Aorta (tissue), 5 donors: ENCODE measurements at regions not wholly inside any gene's neighbourhood (a gene's known extent, or its start where the extent isn't known, plus 50 kb on each side); places are given as distances from the start of the nearest gene placed in this dataset.

Experiments
- ATAC-seq: fragments of 200-7000 bp; cut with Tn5 transposase; one replicate; pipeline ENCODE4 v1.9.1; 2022; ENCODE audit warnings: moderate library complexity; ENCODE audit not compliant: low FRiP score
- DNase-seq, 2 donors: peaks; one replicate each; pipeline ENCODE4 v3.0.0-alpha.2; 2020
- H3K27ac ChIP-seq, 2 donors: one replicate each; pipeline ENCODE4 v1.5.1; 2013; ENCODE audit warnings: low read length in 2 of 2, mild to moderate bottlenecking in 2 of 2, moderate library complexity in 2 of 2, control low read depth in 1 of 2, inconsistent platforms in 1 of 2, low read depth in 1 of 2
- H3K27me3 ChIP-seq, 2 donors: one replicate each; pipeline ENCODE4 v1.6.1; 2013; ENCODE audit warnings: control low read depth in 1 of 2, low read length in 1 of 2, mild to moderate bottlenecking in 1 of 2, moderate library complexity in 1 of 2; ENCODE audit not compliant: insufficient read depth in 2 of 2, control insufficient read depth in 1 of 2
- H3K36me3 ChIP-seq, 2 donors: one replicate each; pipeline ENCODE4 v1.6.1; 2013; ENCODE audit warnings: control low read depth in 1 of 2, low read length in 1 of 2, mild to moderate bottlenecking in 1 of 2; ENCODE audit not compliant: insufficient read depth in 2 of 2, control insufficient read depth in 1 of 2
- H3K4me1 ChIP-seq, 2 donors: one replicate each; pipeline ENCODE4 v1.6.1; 2013; ENCODE audit warnings: low read length in 2 of 2, control low read depth in 1 of 2, mild to moderate bottlenecking in 1 of 2, moderate library complexity in 1 of 2; ENCODE audit not compliant: insufficient read depth in 2 of 2, control insufficient read depth in 1 of 2
- H3K4me3 ChIP-seq, 2 donors: one replicate each; pipeline ENCODE4 v1.5.1; 2013; ENCODE audit warnings: low read length in 2 of 2, control low read depth in 1 of 2, mild to moderate bottlenecking in 1 of 2
- H3K9me3 ChIP-seq: one replicate; pipeline ENCODE4 v1.6.1; 2013; ENCODE audit warnings: mild to moderate bottlenecking, low read length; ENCODE audit not compliant: control insufficient read depth
- WGBS, 2 donors: extraction: QIAGEN DNeasy Blood & Tissue Kit; methylation state at CpG; one replicate each; pipeline ENCODE4 v1.1.7; 2013; 5-methylcytosine and 5-hydroxymethylcytosine counted together
- intact Hi-C, 2 donors: fragments of 100-400 bp; cut with DNase I; formaldehyde crosslinking; loops; one replicate each; pipeline versions ENCODE4 v1.14.2 to v1.15.0; 2022
- donor health status: healthy with polysubstance abuse.
- donor health status: Bipolar disorder and iron deficiency.
- donor health status: DM: no; HTN: no; CAD: no.
- donor health status: DM: no; HTN: no; CAD: no.
- donor health status: DM: yes; HTN: yes; CAD: no.

- no peak for DNase-seq
- WGBS, 2 donors = 94 to 95% methylated on average over 7 of the region's 7 CpGs
- intact Hi-C loops = no loop called here
- no peaks in the 10 kb centered on the region for H3K36me3 ChIP-seq
- no peak for ATAC-seq
- H3K9me3 ChIP-seq = no peaks in the 10 kb centered on the region
- no peak overlapping the region for H3K27ac ChIP-seq
- H3K4me1 ChIP-seq = no peaks in the 10 kb centered on the region
- no peak overlapping the region for H3K4me3 ChIP-seq
- H3K27me3 ChIP-seq = no peaks in the 10 kb centered on the region
Measured at GRCh38 chr4:133996431-133997121, 205.0 kb downstream of the PABPC4L start.

- ATAC-seq (no peak), DNase-seq (no peak)
- no peak overlapping the region for H3K4me3 ChIP-seq
- H3K36me3 ChIP-seq = no peaks in the 10 kb centered on the region
- peaks cover 2% of the 10 kb centered on the region for H3K9me3 ChIP-seq
- WGBS, 2 donors = 76 to 78% methylated on average over 5 of the region's 5 CpGs
- H3K4me1 ChIP-seq = no peaks in the 10 kb centered on the region
- intact Hi-C loops = no loop called here
- H3K27me3 ChIP-seq = no peaks in the 10 kb centered on the region
- no peak overlapping the region for H3K27ac ChIP-seq
Measured at GRCh38 chr4:133995243-133995960, 206.2 kb downstream of the PABPC4L start.

GRCh38 chr4:133982533-133983224 is 218.9 kb downstream of the PABPC4L start:
- H3K4me1 ChIP-seq = no peaks in the 10 kb centered on the region
- no peak for DNase-seq
- H3K27me3 ChIP-seq = no peaks in the 10 kb centered on the region
- 7 to 8% methylated on average over 1 of the region's 1 CpG for WGBS, 2 donors
- intact Hi-C loops = no loop called here
- no peaks in the 10 kb centered on the region for H3K36me3 ChIP-seq
- H3K4me3 ChIP-seq = no peak overlapping the region
- no peaks in the 10 kb centered on the region for H3K9me3 ChIP-seq
- ATAC-seq = no peak
- no peak overlapping the region for H3K27ac ChIP-seq

GRCh38 chr4:133981327-133981726 is 220.3 kb downstream of the PABPC4L start:
- no peaks in the 10 kb centered on the region for H3K36me3 ChIP-seq
- H3K4me3 ChIP-seq = no peak overlapping the region
- H3K9me3 ChIP-seq = no peaks in the 10 kb centered on the region
- H3K27ac ChIP-seq = no peak overlapping the region
- DNase-seq (no peak), ATAC-seq (no peak)
- no peaks in the 10 kb centered on the region for H3K27me3 ChIP-seq
- no peaks in the 10 kb centered on the region for H3K4me1 ChIP-seq
- intact Hi-C loops = no loop called here
- 79 to 83% methylated on average over 2 of the region's 2 CpGs for WGBS, 2 donors

- H3K36me3 ChIP-seq = no peaks in the 10 kb centered on the region
- DNase-seq = no peak
- H3K4me1 ChIP-seq = no peaks in the 10 kb centered on the region
- H3K27ac ChIP-seq = no peak overlapping the region
- H3K9me3 ChIP-seq = no peaks in the 10 kb centered on the region
- ATAC-seq = no peak
- intact Hi-C loops = no loop called here
- no peaks in the 10 kb centered on the region for H3K27me3 ChIP-seq
- no peak overlapping the region for H3K4me3 ChIP-seq
- 71 to 78% methylated on average over 2 of the region's 2 CpGs for WGBS, 2 donors
Measured at GRCh38 chr4:133972586-133972985, 229.0 kb downstream of the PABPC4L start.

GRCh38 chr4:133969202-133969848 is 232.3 kb downstream of the PABPC4L start:
- DNase-seq (no peak), ATAC-seq (no peak)
- Histone ChIP-seq H3K4me3 (no peak overlapping the region), H3K9me3 (no peaks in the 10 kb centered on the region), H3K27ac (no peak overlapping the region), H3K36me3 (no peaks in the 10 kb centered on the region), H3K27me3 (no peaks in the 10 kb centered on the region), H3K4me1 (no peaks in the 10 kb centered on the region)
- 72 to 77% methylated on average over 4 of the region's 4 CpGs for WGBS, 2 donors
- intact Hi-C loops = no loop called here

- H3K27ac ChIP-seq = no peak overlapping the region
- intact Hi-C loops = no loop called here
- H3K9me3 ChIP-seq = no peaks in the 10 kb centered on the region
- no peaks in the 10 kb centered on the region for H3K36me3 ChIP-seq
- no peak for DNase-seq
- 48 to 58% methylated on average over 3 of the region's 3 CpGs for WGBS, 2 donors
- ATAC-seq = no peak
- no peaks in the 10 kb centered on the region for H3K4me1 ChIP-seq
- no peak overlapping the region for H3K4me3 ChIP-seq
- no peaks in the 10 kb centered on the region for H3K27me3 ChIP-seq
Measured at GRCh38 chr4:133968174-133968573, 233.4 kb downstream of the PABPC4L start.

- Histone ChIP-seq H3K27ac (no peak overlapping the region), H3K36me3 (no peaks in the 10 kb centered on the region), H3K4me3 (no peak overlapping the region), H3K27me3 (no peaks in the 10 kb centered on the region), H3K4me1 (no peaks in the 10 kb centered on the region), H3K9me3 (no peaks in the 10 kb centered on the region)
- no peak for ATAC-seq
- no peak for DNase-seq
- intact Hi-C loops = no loop called here
- 96 to 97% methylated on average over 2 of the region's 2 CpGs for WGBS, 2 donors
Measured at GRCh38 chr4:133960975-133961374, 240.6 kb downstream of the PABPC4L start.
